Astrocyte of the cerebellum (primary cell): ENCODE measurements at regions not wholly inside any gene's neighbourhood (a gene's known extent, or its start where the extent isn't known, plus 50 kb on each side); places are given as distances from the start of the nearest gene placed in this dataset.

Experiments
- DNase-seq: peaks from one replicate; pipeline ENCODE4 v3.0.0-alpha.2; 2011; ENCODE audit warnings: low read depth
- H3K4me3 ChIP-seq: 2 replicates; pipeline ENCODE4 v1.5.1; 2011; ENCODE audit warnings: mild to moderate bottlenecking, low read depth, low read length, moderate library complexity
- CTCF ChIP-seq: IDR thresholded peaks from 2 replicates; pipeline ENCODE4 v1.5.1; 2012; ENCODE audit warnings: low read length, low read depth, moderate library complexity, mild to moderate bottlenecking; ENCODE audit errors: missing control alignments
- in situ Hi-C: cut with HindIII; loops from 2 replicates; pipeline ENCODE4 v1.10.0; 2017; ENCODE audit warnings: low sequenced_read_pairs

DNA sequence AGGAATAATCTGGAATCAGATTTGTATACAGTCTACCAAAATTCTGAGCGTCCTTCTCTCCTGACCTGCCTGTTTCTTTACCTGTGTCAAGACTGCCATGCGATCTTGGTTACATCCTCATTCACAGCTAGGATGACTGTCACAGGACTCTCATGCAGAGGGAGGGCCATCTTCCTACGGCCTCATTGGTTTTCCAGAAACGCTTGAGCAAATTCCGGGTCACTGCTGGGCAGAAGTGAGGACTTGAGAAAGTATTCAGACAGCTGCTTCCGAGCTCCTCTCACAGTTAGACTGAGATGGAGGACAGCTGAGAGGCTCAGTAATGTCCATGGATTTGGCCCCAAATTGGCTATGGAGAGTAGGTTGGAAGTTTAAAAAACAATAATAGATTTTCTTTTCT, 94.2 kb downstream of the TFAP2C start:
- DNase-seq: no peak
- H3K4me3 ChIP-seq: no peak overlapping the region
- TF ChIP-seq CTCF: no peak
- in situ Hi-C loops: no loop called here

- no peak for TF ChIP-seq CTCF
- in situ Hi-C loops: no loop called here
- DNase-seq: no peak
- H3K4me3 ChIP-seq: no peak overlapping the region
Observed at GRCh38 chr20:56724241-56724757, 95.2 kb downstream of the TFAP2C start.

DNA sequence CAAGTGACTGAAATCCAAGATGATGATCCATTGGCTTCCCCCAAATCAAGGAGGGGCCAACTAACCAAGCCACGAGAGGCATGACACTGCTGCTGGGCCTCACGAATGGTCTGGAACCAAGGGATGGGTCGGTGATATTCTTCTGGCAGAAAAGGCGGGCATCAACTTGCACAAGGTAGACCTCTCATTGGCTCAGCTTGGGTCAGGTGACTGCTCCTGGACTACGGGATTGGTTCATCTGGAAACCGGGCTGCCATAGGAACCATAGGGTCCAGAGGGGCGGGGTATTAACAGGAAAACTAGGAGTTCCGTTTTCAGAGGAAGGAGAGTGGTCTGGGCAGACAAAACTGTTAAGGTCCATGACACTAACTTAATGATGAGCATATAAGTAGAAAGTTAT, 100.9 kb downstream of the TFAP2C start:
- no peak for TF ChIP-seq CTCF
- in situ Hi-C loops: no loop called here
- H3K4me3 ChIP-seq: no peak overlapping the region
- no peak for DNase-seq

DNA sequence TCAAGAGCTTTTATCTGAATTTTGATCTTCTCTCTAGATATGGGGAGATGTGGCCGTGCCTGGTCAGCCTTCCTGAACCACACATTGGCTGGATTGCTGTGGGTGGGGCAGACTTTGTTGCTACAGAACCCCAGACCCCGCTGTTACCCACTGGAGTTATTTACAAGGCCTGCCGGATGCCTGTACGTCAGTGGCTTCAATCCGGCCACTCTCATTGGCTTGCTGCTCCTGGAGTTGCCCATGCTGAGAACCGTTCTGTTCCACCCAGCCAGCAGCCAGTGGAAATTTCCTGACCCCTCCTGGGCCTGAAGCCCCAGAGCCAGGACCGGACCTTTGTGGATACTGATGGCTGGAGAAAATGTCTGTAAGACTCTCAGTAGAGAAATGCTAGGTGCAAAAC, 101.9 kb downstream of the TFAP2C start:
- no peak for TF ChIP-seq CTCF
- in situ Hi-C loops: no loop called here

DNA sequence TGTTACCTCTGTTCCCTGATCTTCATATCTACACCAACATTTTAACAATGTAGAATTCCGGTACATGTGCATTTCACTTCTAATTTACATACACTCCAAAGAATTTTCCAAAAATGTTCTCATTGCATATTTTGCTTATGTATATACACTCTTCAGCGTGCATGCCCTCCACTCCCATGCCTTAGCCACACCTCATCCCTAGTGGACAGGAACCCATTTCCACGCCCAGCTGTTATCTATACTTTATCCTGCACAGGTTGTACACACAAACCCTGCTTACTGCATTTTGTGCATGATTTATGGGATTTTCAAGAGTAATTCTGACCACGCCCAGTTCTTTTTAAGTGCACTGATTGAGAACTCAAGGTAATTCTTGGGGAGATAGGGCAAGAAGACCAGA, 102.4 kb downstream of the TFAP2C start:
- in situ Hi-C loops: no loop called here
- H3K4me3 ChIP-seq: no peak overlapping the region
- TF ChIP-seq CTCF: no peak
- DNase-seq: no peak

More for the DNA sequence above, 101.9 kb downstream of the TFAP2C start:
- DNase-seq: no peak
- no peak overlapping the region for H3K4me3 ChIP-seq

DNA sequence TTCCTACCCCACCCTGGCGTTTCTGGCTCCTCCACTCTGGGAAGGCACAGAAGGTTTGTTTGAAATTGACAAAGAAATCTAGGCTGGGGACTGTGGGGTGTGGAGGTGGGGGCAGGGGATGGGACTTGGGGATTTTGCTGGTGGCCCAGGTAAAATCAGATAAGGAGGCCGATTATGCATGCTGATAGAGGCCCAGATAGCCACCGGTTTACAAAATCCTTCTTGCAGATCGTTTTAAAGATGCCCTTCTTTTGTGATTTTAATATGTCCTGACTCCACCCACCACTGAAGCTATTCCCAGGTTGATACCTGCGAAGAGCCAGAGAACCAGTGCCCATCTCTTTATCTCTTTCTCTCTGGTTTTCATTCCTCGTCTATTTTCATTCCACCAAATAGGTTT, 104.9 kb downstream of the TFAP2C start:
- in situ Hi-C loops: no loop called here
- no peak for TF ChIP-seq CTCF
- DNase-seq: no peak
- no peak overlapping the region for H3K4me3 ChIP-seq

GRCh38 chr20:56735084-56735642, 106.1 kb downstream of the TFAP2C start:
- TF ChIP-seq CTCF: no peak
- no peak overlapping the region for H3K4me3 ChIP-seq
- DNase-seq: no peak
- in situ Hi-C loops: no loop called here
